Neural crest cell (in vitro differentiated cells): ENCODE measurements at regions not wholly inside any gene's neighbourhood (a gene's known extent, or its start where the extent isn't known, plus 50 kb on each side); places are given as distances from the start of the nearest gene placed in this dataset.

ENCODE experiments used
- DNase-seq: peaks from one replicate; pipeline ENCODE4 v3.0.0; 2021; ENCODE audit warnings: low read depth, mixed read lengths, low spot score
- H3K27ac Mint-ChIP-seq: one replicate; pipeline ENCODE4 v1.8.0; 2021; ENCODE audit warnings: mild to moderate bottlenecking, mixed read lengths; ENCODE audit not compliant: unreplicated experiment
- H3K27me3 Mint-ChIP-seq: 2 replicates; pipeline ENCODE4 v1.8.0; 2021; ENCODE audit warnings: low read depth, mild to moderate bottlenecking, mixed read lengths
- H3K36me3 Mint-ChIP-seq: 2 replicates; pipeline ENCODE4 v1.8.0; 2021; ENCODE audit warnings: low read depth, mild to moderate bottlenecking, mixed read lengths
- H3K4me1 Mint-ChIP-seq: 2 replicates; pipeline ENCODE4 v1.8.0; 2021; ENCODE audit warnings: mixed read lengths
- H3K4me3 Mint-ChIP-seq: one replicate; pipeline ENCODE4 v1.8.0; 2021; ENCODE audit warnings: mild to moderate bottlenecking, mixed read lengths
- H3K9me3 Mint-ChIP-seq: 2 replicates; pipeline ENCODE4 v1.8.0; 2021; ENCODE audit warnings: mixed read lengths
- TF ChIP-seq, protein P1 (sequence below): fragments of 200-600 bp; sonication (generic); conservative IDR thresholded peaks from 2 replicates; pipeline ENCODE4 v1.5.0; 2021; ENCODE audit warnings: antibody characterized with exemption, mild to moderate bottlenecking

DNA sequence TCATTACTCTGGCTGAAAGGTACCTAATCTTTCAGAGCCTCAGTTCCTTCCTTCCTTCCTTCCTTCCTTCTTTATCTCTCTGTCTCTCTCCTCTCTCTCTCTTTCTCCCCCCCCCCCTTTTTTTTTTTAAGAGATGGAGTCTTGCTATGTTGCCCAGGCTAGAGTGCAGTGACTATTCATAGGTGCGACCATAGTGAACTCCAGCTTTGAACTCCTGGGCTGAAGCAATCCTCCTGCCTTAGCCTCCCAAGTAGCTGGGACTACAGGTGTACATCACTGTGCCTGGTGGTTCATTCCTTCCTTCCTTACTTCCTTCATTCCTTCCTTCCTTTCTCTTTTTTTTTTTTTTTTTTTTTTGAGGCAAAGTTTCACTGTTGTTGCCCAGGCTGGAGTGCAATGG is 64.3 kb upstream of the MAP4K3 start:
- H3K27me3 Mint-ChIP-seq = no peaks in the 10 kb centered on the region
- no peak overlapping the region for H3K4me3 Mint-ChIP-seq
- no peaks in the 10 kb centered on the region for H3K36me3 Mint-ChIP-seq
- peaks cover 5% of the 10 kb centered on the region for H3K9me3 Mint-ChIP-seq
- TF ChIP-seq, protein P1, sequence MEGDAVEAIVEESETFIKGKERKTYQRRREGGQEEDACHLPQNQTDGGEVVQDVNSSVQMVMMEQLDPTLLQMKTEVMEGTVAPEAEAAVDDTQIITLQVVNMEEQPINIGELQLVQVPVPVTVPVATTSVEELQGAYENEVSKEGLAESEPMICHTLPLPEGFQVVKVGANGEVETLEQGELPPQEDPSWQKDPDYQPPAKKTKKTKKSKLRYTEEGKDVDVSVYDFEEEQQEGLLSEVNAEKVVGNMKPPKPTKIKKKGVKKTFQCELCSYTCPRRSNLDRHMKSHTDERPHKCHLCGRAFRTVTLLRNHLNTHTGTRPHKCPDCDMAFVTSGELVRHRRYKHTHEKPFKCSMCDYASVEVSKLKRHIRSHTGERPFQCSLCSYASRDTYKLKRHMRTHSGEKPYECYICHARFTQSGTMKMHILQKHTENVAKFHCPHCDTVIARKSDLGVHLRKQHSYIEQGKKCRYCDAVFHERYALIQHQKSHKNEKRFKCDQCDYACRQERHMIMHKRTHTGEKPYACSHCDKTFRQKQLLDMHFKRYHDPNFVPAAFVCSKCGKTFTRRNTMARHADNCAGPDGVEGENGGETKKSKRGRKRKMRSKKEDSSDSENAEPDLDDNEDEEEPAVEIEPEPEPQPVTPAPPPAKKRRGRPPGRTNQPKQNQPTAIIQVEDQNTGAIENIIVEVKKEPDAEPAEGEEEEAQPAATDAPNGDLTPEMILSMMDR = no peak
- peaks cover 10% of the 10 kb centered on the region for H3K4me1 Mint-ChIP-seq
- no peak for DNase-seq
- no peak overlapping the region for H3K27ac Mint-ChIP-seq

DNA sequence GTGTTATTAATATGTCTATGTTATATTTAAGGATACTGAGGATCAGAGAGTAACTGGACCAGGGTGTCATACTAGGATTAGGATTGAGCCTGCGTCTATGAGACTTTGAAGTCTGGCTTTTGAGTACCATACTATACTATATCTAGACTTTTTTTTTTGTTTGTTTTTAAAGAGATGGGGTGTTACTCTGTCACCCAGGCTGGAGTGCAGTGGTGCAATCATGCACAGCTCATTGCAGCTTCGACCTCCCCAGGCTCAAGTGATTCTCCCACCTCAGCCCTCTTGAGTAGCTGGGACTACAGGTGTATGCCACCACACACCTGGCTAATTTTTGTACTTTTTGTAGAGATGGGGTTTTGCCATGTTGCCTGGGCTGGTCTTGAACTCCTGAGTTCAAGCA is 66.2 kb upstream of the MAP4K3 start:
- H3K9me3 Mint-ChIP-seq = no peaks in the 10 kb centered on the region
- no peaks in the 10 kb centered on the region for H3K36me3 Mint-ChIP-seq
- H3K4me1 Mint-ChIP-seq = peaks cover 10% of the 10 kb centered on the region
- no peak overlapping the region for H3K4me3 Mint-ChIP-seq
- no peaks in the 10 kb centered on the region for H3K27me3 Mint-ChIP-seq
- TF ChIP-seq, protein P1 = no peak
- no peak overlapping the region for H3K27ac Mint-ChIP-seq
- no peak for DNase-seq

DNA sequence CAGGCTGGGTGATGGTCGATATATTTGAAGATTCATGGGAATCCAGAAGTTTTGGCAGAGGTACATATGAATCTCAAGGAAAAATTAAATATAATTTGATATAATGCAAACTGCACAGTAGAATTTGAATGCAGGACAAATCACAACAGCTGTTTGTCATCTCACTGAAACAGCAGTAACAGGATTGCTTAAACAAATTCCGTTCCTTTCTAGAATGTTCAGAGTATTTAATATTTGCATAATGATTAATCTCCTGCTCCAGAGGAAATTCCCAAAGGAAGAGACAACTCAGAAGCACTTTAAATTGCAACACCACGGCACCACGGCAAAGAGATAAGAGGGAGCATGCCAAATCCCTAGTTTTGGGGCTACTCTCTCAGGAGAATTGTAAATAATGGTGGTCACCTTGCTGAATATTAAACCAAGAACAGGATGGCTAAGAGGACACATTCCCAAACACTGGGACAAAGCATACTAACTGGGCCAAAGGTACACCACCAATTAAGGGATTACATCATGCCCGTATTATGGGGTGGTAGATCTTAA is 67.8 kb upstream of the MAP4K3 start:
- Mint-ChIP-seq H3K9me3 (no peaks in the 10 kb centered on the region), H3K27ac (no peak overlapping the region)

DNA sequence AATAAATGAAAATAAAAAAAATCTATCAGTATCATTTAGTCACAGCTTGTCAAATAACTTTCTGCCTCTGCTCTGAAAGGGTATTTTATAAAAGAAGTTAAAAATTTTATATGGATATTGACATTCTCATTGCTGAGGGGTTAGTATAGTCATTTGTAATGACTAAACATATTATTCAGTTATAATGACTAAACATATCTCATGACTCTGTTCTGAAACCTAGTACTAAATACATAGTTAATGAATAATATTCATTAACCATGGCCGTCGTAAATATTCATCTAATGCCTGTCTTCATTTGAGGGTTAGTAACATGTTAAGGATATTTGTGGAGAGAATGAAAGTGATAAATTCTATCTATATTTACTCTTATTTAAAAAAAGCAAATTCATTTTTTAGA is 69.1 kb upstream of the MAP4K3 start:
- TF ChIP-seq, protein P1 = no peak
- no peaks in the 10 kb centered on the region for H3K36me3 Mint-ChIP-seq
- H3K9me3 Mint-ChIP-seq = no peaks in the 10 kb centered on the region
- H3K27ac Mint-ChIP-seq = no peak overlapping the region
- no peak for DNase-seq
- no peak overlapping the region for H3K4me3 Mint-ChIP-seq
- peaks cover 19% of the 10 kb centered on the region for H3K4me1 Mint-ChIP-seq
- H3K27me3 Mint-ChIP-seq = no peaks in the 10 kb centered on the region

More for the DNA sequence above, 67.8 kb upstream of the MAP4K3 start:
- TF ChIP-seq, protein P1 = no peak
- Mint-ChIP-seq H3K36me3 (no peaks in the 10 kb centered on the region), H3K4me1 (peaks cover 15% of the 10 kb centered on the region), H3K27me3 (no peaks in the 10 kb centered on the region), H3K4me3 (no peak overlapping the region)
- no peak for DNase-seq

DNA sequence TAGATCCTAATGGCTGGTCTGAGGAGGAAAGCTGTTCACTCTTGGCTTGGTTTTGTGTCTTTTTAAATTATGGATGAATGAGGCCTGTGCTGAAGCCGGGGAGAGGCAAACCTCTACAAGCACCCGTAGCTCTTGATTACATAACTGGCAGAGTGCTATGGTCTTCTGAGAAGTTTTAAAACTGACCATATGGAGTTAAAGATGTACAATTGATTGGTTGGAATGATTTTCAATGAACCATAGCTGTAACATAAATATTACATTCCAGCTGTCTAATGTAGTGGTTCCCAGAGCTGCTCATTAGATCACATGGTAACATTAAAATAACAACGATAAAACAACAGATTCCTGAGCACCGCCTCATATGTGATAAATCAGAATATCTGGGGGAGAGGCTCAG is 71.1 kb upstream of the MAP4K3 start:
- H3K4me1 Mint-ChIP-seq = peaks cover 37% of the 10 kb centered on the region

More for the DNA sequence above, 71.1 kb upstream of the MAP4K3 start:
- Mint-ChIP-seq H3K27ac (no peak overlapping the region), H3K4me3 (no peak overlapping the region), H3K36me3 (no peaks in the 10 kb centered on the region), H3K27me3 (no peaks in the 10 kb centered on the region), H3K9me3 (no peaks in the 10 kb centered on the region)
- TF ChIP-seq, protein P1 = no peak
- no peak for DNase-seq
